K562 (cell line): ENCODE measurements at regions not wholly inside any gene's neighbourhood (a gene's known extent, or its start where the extent isn't known, plus 50 kb on each side); places are given as distances from the start of the nearest gene placed in this dataset.

ENCODE experiments used
- ATAC-seq: fragments of 200-7000 bp; cut with Tn5 transposase; 3 replicates; pipeline ENCODE4 v1.9.1; 2020; ENCODE audit warnings: moderate library complexity
- BruUV-seq: library from RNA; stranded (reverse); fragments of 400-500 nt; replicated peaks from 2 replicates; lab custom pipeline; 2021; lab: Mats Ljungman, UMichigan
- CTCF ChIA-PET: fragments of 300-600 bp; formaldehyde crosslinking; extraction: SDS; loops from one replicate; lab custom pipeline; 2021; ENCODE audit warnings: low intra/inter-chr PET ratio; lab: Yijun Ruan, JAX
- POLR2A ChIA-PET: fragments of 300-600, 350-650 bp; sonication (Branson Sonifier 250); formaldehyde crosslinking; extraction: SDS; loops from one replicate; lab custom pipeline; 2021; ENCODE audit warnings: antibody characterized with exemption, inconsistent platforms; lab: Yijun Ruan, JAX
- DNase-seq, 4 experiments: peaks; one replicate each; pipeline versions ENCODE4 v3.0.0 to v3.0.0-alpha.2; 2011 to 2018; ENCODE audit warnings: low spot score in 3 of 4, mixed read lengths in 3 of 4; ENCODE audit errors: extremely low read depth in 1 of 4
- FAIRE-seq: peaks from 2 replicates; lab custom pipeline; 2011; peaks lifted over from hg19 to GRCh38; lab: Jason Lieb, UNC
- H2AFZ ChIP-seq: 2 replicates; pipeline ENCODE4 v1.6.0; 2011; ENCODE audit warnings: low read depth, low read length, control low read depth, inconsistent platforms
- H3K27ac ChIP-seq: fragments of 200-600 bp; 3 replicates; pipeline ENCODE4 v1.8.0; 2011; ENCODE audit warnings: low read depth, mild to moderate bottlenecking, control low read depth, inconsistent platforms, low read length, moderate library complexity, mixed read lengths; ENCODE audit errors: extremely low read depth
- H3K27me3 ChIP-seq, 2 experiments: fragments of 300-600 bp in 1 of 2; 2 replicates in 1 of 2; 3 replicates in 1 of 2; pipeline versions ENCODE4 v1.6.0 to v1.8.0; 2011; ENCODE audit warnings: inconsistent platforms in 2 of 2, low read length in 2 of 2, mild to moderate bottlenecking in 1 of 2, mixed read lengths in 1 of 2, moderate library complexity in 1 of 2; ENCODE audit not compliant: control insufficient read depth in 2 of 2, insufficient read depth in 2 of 2
- H3K36me3 ChIP-seq: fragments of 300-600 bp; 3 replicates; pipeline ENCODE4 v1.8.0; 2011; ENCODE audit warnings: mild to moderate bottlenecking, low read length, inconsistent platforms; ENCODE audit not compliant: control insufficient read depth, insufficient read depth
- H3K4me1 ChIP-seq, 2 experiments: fragments of 200-600 bp in 1 of 2; replicated peaks in 1 of 2; 2 replicates in 1 of 2; 3 replicates in 1 of 2; pipeline versions ENCODE4 v1.5.1 to v1.8.0; 2011; ENCODE audit warnings: inconsistent platforms in 2 of 2, low read length in 2 of 2, mild to moderate bottlenecking in 1 of 2, mixed read lengths in 1 of 2, moderate library complexity in 1 of 2; ENCODE audit not compliant: control insufficient read depth in 2 of 2, insufficient read depth in 2 of 2
- H3K4me2 ChIP-seq: 2 replicates; pipeline ENCODE4 v1.6.1; 2011; ENCODE audit warnings: low read length, control low read depth, inconsistent platforms, mixed read lengths; ENCODE audit not compliant: insufficient read depth
- H3K4me3 ChIP-seq: fragments of 200-600 bp; sonication (generic), shearing (Covaris generic); 2 replicates; pipeline ENCODE4 v1.5.1; 2016; ENCODE audit warnings: control low read depth, inconsistent platforms
- H3K79me2 ChIP-seq: fragments of 200-600 bp; 3 replicates; pipeline ENCODE4 v1.8.0; 2011; ENCODE audit warnings: low read length, inconsistent platforms; ENCODE audit not compliant: control insufficient read depth, insufficient read depth
- H3K9ac ChIP-seq, 2 experiments: 2 replicates each; pipeline versions ENCODE4 v1.6.0 to v1.6.1; 2011; ENCODE audit warnings: low read depth in 2 of 2, low read length in 2 of 2, control low read depth in 1 of 2, inconsistent platforms in 1 of 2, mild to moderate bottlenecking in 1 of 2, mixed read lengths in 1 of 2; ENCODE audit not compliant: insufficient read depth in 1 of 2
- H3K9me1 ChIP-seq: one replicate; pipeline ENCODE4 v1.6.0; 2011; ENCODE audit warnings: inconsistent platforms, mild to moderate bottlenecking, low read length, moderate library complexity; ENCODE audit not compliant: control insufficient read depth, insufficient read depth
- H3K9me3 ChIP-seq: replicated peaks from 2 replicates; pipeline ENCODE4 v1.5.1; 2011; ENCODE audit warnings: low read depth, low read length, inconsistent platforms; ENCODE audit not compliant: control insufficient read depth, insufficient read depth
- H4K20me1 ChIP-seq: replicated peaks from 2 replicates; pipeline ENCODE4 v1.6.1; 2011; ENCODE audit warnings: low read length, inconsistent platforms, mixed read lengths; ENCODE audit not compliant: control insufficient read depth, insufficient read depth
- ARHGAP35 ChIP-seq: fragments of 450-650 bp; IDR thresholded peaks from 2 replicates; pipeline ENCODE4 v1.6.1; 2018; ENCODE audit not compliant: partially characterized antibody
- CBX5 ChIP-seq: IDR thresholded peaks from 2 replicates; pipeline ENCODE4 v1.6.1; 2014; ENCODE audit warnings: low read depth, borderline replicate concordance
- CEBPG ChIP-seq, 3 experiments: fragments of 200-800 bp in 1 of 3; sonication (Bioruptor generic) in 1 of 3; sonication (generic) in 1 of 3; formaldehyde crosslinking in 1 of 3; IDR thresholded peaks in 2 of 3; conservative IDR thresholded peaks in 1 of 3; 2 replicates each; pipeline versions ENCODE4 v1.6.1 to v1.8.0; 2016 to 2022; ENCODE audit warnings: missing compliant biosample characterization in 2 of 3, missing genetic modification characterization in 2 of 3, mild to moderate bottlenecking in 1 of 3, missing genetic modification reagents in 1 of 3
- COPS2 ChIP-seq: fragments of 450-650 bp; conservative IDR thresholded peaks from 2 replicates; pipeline ENCODE4 v1.6.1; 2016; ENCODE audit warnings: mild to moderate bottlenecking, moderate library complexity
- JUN ChIP-seq, 2 experiments: sonication (generic) in 1 of 2; formaldehyde crosslinking in 1 of 2; IDR thresholded peaks; 2 replicates each; pipeline versions ENCODE4 v1.6.1 to v1.8.0; 2012 to 2022; ENCODE audit warnings: borderline replicate concordance in 2 of 2, mild to moderate bottlenecking in 2 of 2, improper control_type of control experiment in 1 of 2, low read depth in 1 of 2, low read length in 1 of 2, missing genetic modification reagents in 1 of 2
- MXI1 ChIP-seq: IDR thresholded peaks from 2 replicates; pipeline ENCODE4 v1.6.1; 2011; ENCODE audit warnings: low read depth, mild to moderate bottlenecking, improper control_type of control experiment, low read length
- NFIX ChIP-seq: fragments of 250-450 bp; sonication (Bioruptor Pico); IDR thresholded peaks from 2 replicates; pipeline ENCODE4 v1.4.0; 2020; ENCODE audit warnings: low read depth, mild to moderate bottlenecking, moderate library complexity
- POLR3A ChIP-seq: IDR thresholded peaks from 2 replicates; pipeline ENCODE4 v1.6.1; 2011; ENCODE audit warnings: borderline replicate concordance, mild to moderate bottlenecking, moderate library complexity; ENCODE audit not compliant: insufficient read length, insufficient read depth; ENCODE audit errors: extremely low read depth
- TCFL5 ChIP-seq: fragments of 250-450 bp; sonication (Bioruptor Pico); conservative IDR thresholded peaks from 2 replicates; pipeline ENCODE4 v1.6.1; 2021; ENCODE audit warnings: mild to moderate bottlenecking, moderate library complexity, matching md5 sums
- ZNF217 ChIP-seq: sonication (generic); formaldehyde crosslinking; IDR thresholded peaks from 2 replicates; pipeline ENCODE4 v1.8.0; 2022; ENCODE audit warnings: mild to moderate bottlenecking, missing genetic modification reagents
- WGBS: fragments of 100-300 bp; shearing (Covaris generic); methylation state at CpG from one replicate; pipeline ENCODE4 v1.1.6; 2016; ENCODE audit warnings: low coverage, mixed read lengths; ENCODE audit not compliant: insufficient coverage; ENCODE audit errors: missing lambda C conversion rate; 5-methylcytosine and 5-hydroxymethylcytosine counted together
- in situ Hi-C: fragments of 300-500 bp; cut with MboI; formaldehyde crosslinking; loops from 4 replicates; pipeline ENCODE4 v1.15.0; 2018; ENCODE audit warnings: inconsistent platforms, mixed read lengths
- intact Hi-C: fragments of 100-400 bp; cut with micrococcal nuclease; formaldehyde crosslinking; loops from 2 replicates; pipeline ENCODE4 v1.14.2; 2022
- TF ChIP-seq, protein P1 (sequence below): fragments of 450-650 bp; IDR thresholded peaks from 2 replicates; pipeline ENCODE4 v1.6.1; 2017; ENCODE audit warnings: mild to moderate bottlenecking, moderate library complexity
- TF ChIP-seq, protein P2 (sequence below): fragments of 250-450 bp; sonication (Bioruptor Pico); IDR thresholded peaks from 2 replicates; pipeline ENCODE4 v1.4.0; 2020

DNA sequence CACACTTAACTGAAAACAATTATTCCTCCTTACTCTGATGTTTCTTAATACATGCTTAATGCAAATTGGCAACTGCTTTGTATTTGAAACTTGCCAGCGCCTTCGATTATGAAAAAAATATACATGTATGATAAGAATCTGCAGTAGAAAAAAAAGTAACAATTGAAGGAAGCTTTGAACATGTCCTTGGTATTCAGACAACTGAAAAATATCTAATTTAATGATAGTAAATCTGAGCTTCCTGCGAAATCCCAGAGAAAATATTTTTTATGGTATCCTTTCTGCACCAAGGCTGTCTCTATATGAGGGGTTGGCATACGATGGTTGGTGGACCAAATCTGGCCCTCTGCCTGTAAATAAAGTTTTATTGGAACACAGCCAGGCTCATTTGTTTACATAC is 186.2 kb downstream of the HDGFL1 start (continued):
- TF ChIP-seq, protein P1, sequence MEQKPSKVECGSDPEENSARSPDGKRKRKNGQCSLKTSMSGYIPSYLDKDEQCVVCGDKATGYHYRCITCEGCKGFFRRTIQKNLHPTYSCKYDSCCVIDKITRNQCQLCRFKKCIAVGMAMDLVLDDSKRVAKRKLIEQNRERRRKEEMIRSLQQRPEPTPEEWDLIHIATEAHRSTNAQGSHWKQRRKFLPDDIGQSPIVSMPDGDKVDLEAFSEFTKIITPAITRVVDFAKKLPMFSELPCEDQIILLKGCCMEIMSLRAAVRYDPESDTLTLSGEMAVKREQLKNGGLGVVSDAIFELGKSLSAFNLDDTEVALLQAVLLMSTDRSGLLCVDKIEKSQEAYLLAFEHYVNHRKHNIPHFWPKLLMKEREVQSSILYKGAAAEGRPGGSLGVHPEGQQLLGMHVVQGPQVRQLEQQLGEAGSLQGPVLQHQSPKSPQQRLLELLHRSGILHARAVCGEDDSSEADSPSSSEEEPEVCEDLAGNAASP = no peak
- TF ChIP-seq, all 486 proteins: peak for 0

DNA sequence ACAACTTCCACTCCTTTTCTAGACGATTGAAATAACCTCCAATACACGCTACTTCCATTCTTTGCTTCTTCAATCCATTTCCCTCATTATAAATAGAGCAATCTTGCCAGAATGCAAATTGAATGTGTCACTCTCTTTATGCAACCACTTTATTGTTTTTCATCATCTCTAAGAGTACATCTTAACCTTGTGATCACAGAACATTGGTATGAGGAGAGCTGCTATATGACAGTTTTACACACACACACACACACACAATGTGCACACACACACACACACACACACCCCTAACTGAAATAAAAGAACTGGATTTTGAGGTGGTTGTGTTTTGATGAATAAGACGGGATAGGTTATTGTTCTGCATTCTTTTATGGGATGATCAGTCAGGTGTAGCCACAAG is 187.0 kb downstream of the HDGFL1 start:
- no peak for DNase-seq
- BruUV-seq = no TSS peak
- Histone ChIP-seq H4K20me1 (no peaks in the 10 kb centered on the region), H3K4me3 (no peak overlapping the region), H3K4me2 (no peak overlapping the region), H3K4me1 (no peaks in the 10 kb centered on the region), H3K36me3 (no peaks in the 10 kb centered on the region), H3K9me1 (no peaks in the 10 kb centered on the region), H2AFZ (no peak overlapping the region), H3K27ac (no peak overlapping the region), H3K79me2 (no peaks in the 10 kb centered on the region), H3K27me3 (no peaks in the 10 kb centered on the region), H3K9ac (no peak overlapping the region), H3K9me3 (no peaks in the 10 kb centered on the region; the same call in none of the 2 replicates)
- intact Hi-C loops = no loop called here
- no peak for ATAC-seq
- in situ Hi-C loops = no loop called here
- CTCF ChIA-PET = no interaction called here
- POLR2A ChIA-PET = no interaction called here
- WGBS = 2% methylated on average over 3 of the region's 3 CpGs
- FAIRE-seq = no peak
- no peak for TF ChIP-seq COPS2
- no peak for TF ChIP-seq JUN (IDR thresholded peaks at IDR 0.05; ENCODE audit: borderline replicate concordance, low read depth, low read length)
- TF ChIP-seq JUN (CRISPR knock-in tag; IDR thresholded peaks at IDR 0.05; ENCODE audit: borderline replicate concordance) = no peak
- TF ChIP-seq NFIX (CRISPR knock-in tag) = no peak
- no peak for TF ChIP-seq ARHGAP35
- TF ChIP-seq, protein P2, sequence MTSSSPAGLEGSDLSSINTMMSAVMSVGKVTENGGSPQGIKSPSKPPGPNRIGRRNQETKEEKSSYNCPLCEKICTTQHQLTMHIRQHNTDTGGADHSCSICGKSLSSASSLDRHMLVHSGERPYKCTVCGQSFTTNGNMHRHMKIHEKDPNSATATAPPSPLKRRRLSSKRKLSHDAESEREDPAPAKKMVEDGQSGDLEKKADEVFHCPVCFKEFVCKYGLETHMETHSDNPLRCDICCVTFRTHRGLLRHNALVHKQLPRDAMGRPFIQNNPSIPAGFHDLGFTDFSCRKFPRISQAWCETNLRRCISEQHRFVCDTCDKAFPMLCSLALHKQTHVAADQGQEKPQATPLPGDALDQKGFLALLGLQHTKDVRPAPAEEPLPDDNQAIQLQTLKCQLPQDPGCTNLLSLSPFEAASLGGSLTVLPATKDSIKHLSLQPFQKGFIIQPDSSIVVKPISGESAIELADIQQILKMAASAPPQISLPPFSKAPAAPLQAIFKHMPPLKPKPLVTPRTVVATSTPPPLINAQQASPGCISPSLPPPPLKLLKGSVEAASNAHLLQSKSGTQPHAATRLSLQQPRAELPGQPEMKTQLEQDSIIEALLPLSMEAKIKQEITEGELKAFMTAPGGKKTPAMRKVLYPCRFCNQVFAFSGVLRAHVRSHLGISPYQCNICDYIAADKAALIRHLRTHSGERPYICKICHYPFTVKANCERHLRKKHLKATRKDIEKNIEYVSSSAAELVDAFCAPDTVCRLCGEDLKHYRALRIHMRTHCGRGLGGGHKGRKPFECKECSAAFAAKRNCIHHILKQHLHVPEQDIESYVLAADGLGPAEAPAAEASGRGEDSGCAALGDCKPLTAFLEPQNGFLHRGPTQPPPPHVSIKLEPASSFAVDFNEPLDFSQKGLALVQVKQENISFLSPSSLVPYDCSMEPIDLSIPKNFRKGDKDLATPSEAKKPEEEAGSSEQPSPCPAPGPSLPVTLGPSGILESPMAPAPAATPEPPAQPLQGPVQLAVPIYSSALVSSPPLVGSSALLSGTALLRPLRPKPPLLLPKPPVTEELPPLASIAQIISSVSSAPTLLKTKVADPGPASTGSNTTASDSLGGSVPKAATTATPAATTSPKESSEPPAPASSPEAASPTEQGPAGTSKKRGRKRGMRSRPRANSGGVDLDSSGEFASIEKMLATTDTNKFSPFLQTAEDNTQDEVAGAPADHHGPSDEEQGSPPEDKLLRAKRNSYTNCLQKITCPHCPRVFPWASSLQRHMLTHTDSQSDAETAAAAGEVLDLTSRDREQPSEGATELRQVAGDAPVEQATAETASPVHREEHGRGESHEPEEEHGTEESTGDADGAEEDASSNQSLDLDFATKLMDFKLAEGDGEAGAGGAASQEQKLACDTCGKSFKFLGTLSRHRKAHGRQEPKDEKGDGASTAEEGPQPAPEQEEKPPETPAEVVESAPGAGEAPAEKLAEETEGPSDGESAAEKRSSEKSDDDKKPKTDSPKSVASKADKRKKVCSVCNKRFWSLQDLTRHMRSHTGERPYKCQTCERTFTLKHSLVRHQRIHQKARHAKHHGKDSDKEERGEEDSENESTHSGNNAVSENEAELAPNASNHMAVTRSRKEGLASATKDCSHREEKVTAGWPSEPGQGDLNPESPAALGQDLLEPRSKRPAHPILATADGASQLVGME (CRISPR knock-in tag) = no peak
- no peak for TF ChIP-seq CBX5
- no peak for TF ChIP-seq MXI1
- no peak for TF ChIP-seq POLR3A
- no peak for TF ChIP-seq TCFL5
- TF ChIP-seq CEBPG (CRISPR knock-in tag; IDR thresholded peaks at IDR 0.05) = no peak
- no peak for TF ChIP-seq CEBPG (tag; conservative IDR thresholded peaks at IDR 0.05 in 1 of 2, IDR thresholded peaks at IDR 0.05 in 1 of 2)
- no peak for TF ChIP-seq ZNF217 (CRISPR knock-in tag)
